IMR-90 (cell line): ENCODE measurements at regions not wholly inside any gene's neighbourhood (a gene's known extent, or its start where the extent isn't known, plus 50 kb on each side); places are given as distances from the start of the nearest gene placed in this dataset.

Experiments
- ATAC-seq: fragments of 200-7000 bp; cut with Tn5 transposase; 2 replicates; pipeline ENCODE4 v1.9.1; 2020; ENCODE audit warnings: low read depth, mild to moderate bottlenecking, moderate library complexity
- BruUV-seq: library from RNA; stranded (reverse); fragments of 400-500 nt; replicated peaks from 2 replicates; lab custom pipeline; 2021; lab: Mats Ljungman, UMichigan
- CTCF ChIA-PET: fragments of 300-600 bp; formaldehyde crosslinking; extraction: SDS; loops from one replicate; lab custom pipeline; 2021; ENCODE audit warnings: antibody characterized with exemption; lab: Yijun Ruan, JAX
- POLR2A ChIA-PET: fragments of 300-600 bp; sonication (Branson Sonifier 250); formaldehyde crosslinking; loops from one replicate; lab custom pipeline; 2022; ENCODE audit warnings: antibody characterized with exemption; ENCODE audit not compliant: unreplicated experiment; lab: Charles Lee
- DNase-seq: peaks from one replicate; pipeline ENCODE4 v3.0.0; 2013
- H2AFZ ChIP-seq: replicated peaks from 2 replicates; pipeline ENCODE3; 2013; ENCODE audit warnings: low read length, mild to moderate bottlenecking; ENCODE audit not compliant: poor library complexity
- H2AK5ac ChIP-seq: 2 replicates; pipeline ENCODE4 v1.6.1; 2013; ENCODE audit warnings: low read depth, low read length, inconsistent platforms
- H2AK9ac ChIP-seq: replicated peaks from 2 replicates; pipeline ENCODE3; 2013; ENCODE audit warnings: mild to moderate bottlenecking, low read depth, low read length, moderate library complexity; ENCODE audit not compliant: poor library complexity
- H2BK120ac ChIP-seq: 2 replicates; pipeline ENCODE4 v1.6.1; 2013; ENCODE audit warnings: low read depth, low read length, inconsistent platforms
- H2BK15ac ChIP-seq: 3 replicates; pipeline ENCODE4 v1.6.1; 2013; ENCODE audit warnings: low read depth, low read length, inconsistent platforms
- H2BK20ac ChIP-seq: 2 replicates; pipeline ENCODE4 v1.6.1; 2013; ENCODE audit warnings: low read depth, mild to moderate bottlenecking, inconsistent platforms, low read length, moderate library complexity
- H2BK5ac ChIP-seq: 2 replicates; pipeline ENCODE4 v1.6.1; 2013; ENCODE audit warnings: mild to moderate bottlenecking, low read depth, low read length, inconsistent platforms; ENCODE audit not compliant: poor library complexity, severe bottlenecking
- H3K14ac ChIP-seq: replicated peaks from 2 replicates; pipeline ENCODE4 v1.6.1; 2013; ENCODE audit warnings: low read depth, low read length, inconsistent platforms
- H3K18ac ChIP-seq: 2 replicates; pipeline ENCODE4 v1.6.1; 2013; ENCODE audit warnings: low read depth, low read length, control low read depth
- H3K23ac ChIP-seq: 2 replicates; pipeline ENCODE4 v1.6.1; 2013; ENCODE audit warnings: low read depth, low read length, inconsistent platforms
- H3K27ac ChIP-seq: 2 replicates; pipeline ENCODE4 v1.5.1; 2013; ENCODE audit warnings: mild to moderate bottlenecking, control low read depth, low read length; ENCODE audit not compliant: insufficient read depth
- H3K27me3 ChIP-seq: 2 replicates; pipeline ENCODE4 v1.6.1; 2013; ENCODE audit warnings: low read length; ENCODE audit not compliant: control insufficient read depth, insufficient read depth
- H3K36me3 ChIP-seq: 2 replicates; pipeline ENCODE4 v1.6.1; 2013; ENCODE audit warnings: low read length, mixed read lengths; ENCODE audit not compliant: control insufficient read depth, insufficient read depth
- H3K4ac ChIP-seq: 2 replicates; pipeline ENCODE4 v1.6.1; 2013; ENCODE audit warnings: low read depth, low read length, inconsistent platforms
- H3K4me1 ChIP-seq: 2 replicates; pipeline ENCODE4 v1.6.1; 2013; ENCODE audit warnings: low read length, mixed read lengths; ENCODE audit not compliant: control insufficient read depth, insufficient read depth
- H3K4me2 ChIP-seq: 2 replicates; pipeline ENCODE4 v1.6.1; 2013; ENCODE audit warnings: low read depth, mild to moderate bottlenecking, control low read depth, low read length, moderate library complexity
- H3K4me3 ChIP-seq: 2 replicates; pipeline ENCODE4 v1.5.1; 2013; ENCODE audit warnings: low read depth, mild to moderate bottlenecking, control low read depth, low read length, moderate library complexity; ENCODE audit not compliant: insufficient read depth
- H3K56ac ChIP-seq: 2 replicates; pipeline ENCODE4 v1.6.1; 2013; ENCODE audit warnings: low read length, inconsistent platforms; ENCODE audit not compliant: insufficient read depth; ENCODE audit errors: extremely low read depth
- H3K79me1 ChIP-seq, 2 experiments: 2 replicates each; pipeline ENCODE4 v1.6.1; 2013; ENCODE audit warnings: low read length in 2 of 2, inconsistent platforms in 1 of 2, low read depth in 1 of 2
- H3K9ac ChIP-seq: 2 replicates; pipeline ENCODE4 v1.6.1; 2013; ENCODE audit warnings: low read depth, low read length, control low read depth
- H3K9me1 ChIP-seq: 2 replicates; pipeline ENCODE4 v1.6.1; 2013; ENCODE audit warnings: low read length, inconsistent platforms; ENCODE audit not compliant: insufficient read depth
- H3K9me3 ChIP-seq: 2 replicates; pipeline ENCODE4 v1.6.1; 2013; ENCODE audit warnings: low read length; ENCODE audit not compliant: control insufficient read depth, insufficient read depth
- H4K20me1 ChIP-seq: 2 replicates; pipeline ENCODE4 v1.6.1; 2013; ENCODE audit warnings: low read length, inconsistent platforms; ENCODE audit not compliant: insufficient read depth
- H4K5ac ChIP-seq: 2 replicates; pipeline ENCODE4 v1.6.1; 2013; ENCODE audit warnings: mild to moderate bottlenecking, low read depth, low read length, control low read depth
- H4K8ac ChIP-seq, 2 experiments: 2 replicates each; pipeline ENCODE4 v1.6.1; 2013; ENCODE audit warnings: low read depth in 2 of 2, low read length in 2 of 2, control low read depth in 1 of 2, inconsistent platforms in 1 of 2
- H4K91ac ChIP-seq: 2 replicates; pipeline ENCODE4 v1.6.1; 2013; ENCODE audit warnings: low read depth, low read length, inconsistent platforms; ENCODE audit not compliant: insufficient read depth
- BHLHE40 ChIP-seq: fragments of 150-350 bp; IDR thresholded peaks from 2 replicates; pipeline ENCODE4 v1.6.1; 2016; ENCODE audit warnings: mild to moderate bottlenecking, low read depth, low read length
- CEBPB ChIP-seq: IDR thresholded peaks from 2 replicates; pipeline ENCODE4 v1.6.1; 2012; ENCODE audit warnings: low read depth, low read length, improper control_type of control experiment
- CHD1 ChIP-seq: IDR thresholded peaks from 2 replicates; pipeline ENCODE4 v1.6.1; 2012; ENCODE audit warnings: low read depth, low read length, improper control_type of control experiment
- CTCF ChIP-seq: conservative IDR thresholded peaks from 2 replicates; pipeline ENCODE4 v1.5.1; 2012; ENCODE audit warnings: mild to moderate bottlenecking, low read depth, low read length, improper control_type of control experiment
- ELK1 ChIP-seq: fragments of 150-350 bp; IDR thresholded peaks from 2 replicates; pipeline ENCODE4 v1.6.1; 2016; ENCODE audit warnings: low read depth, mild to moderate bottlenecking, low read length, moderate library complexity, borderline replicate concordance
- FOS ChIP-seq: fragments of 150-350 bp; IDR thresholded peaks from 2 replicates; pipeline ENCODE4 v1.6.1; 2016; ENCODE audit warnings: low read depth, low read length
- MAFK ChIP-seq: IDR thresholded peaks from 2 replicates; pipeline ENCODE4 v1.6.1; 2012; ENCODE audit warnings: low read depth, low read length, improper control_type of control experiment
- MAZ ChIP-seq: IDR thresholded peaks from 2 replicates; pipeline ENCODE4 v1.6.1; 2012; ENCODE audit warnings: low read depth, mild to moderate bottlenecking, low read length, improper control_type of control experiment, moderate library complexity, borderline replicate concordance
- MXI1 ChIP-seq: IDR thresholded peaks from 2 replicates; pipeline ENCODE4 v1.6.1; 2012; ENCODE audit warnings: low read depth, mild to moderate bottlenecking, low read length, moderate library complexity, borderline replicate concordance
- NFE2L2 ChIP-seq: fragments of 150-350 bp; IDR thresholded peaks from 2 replicates; pipeline ENCODE4 v1.6.1; 2016; ENCODE audit warnings: low read depth, mild to moderate bottlenecking, low read length
- POLR2A ChIP-seq: IDR thresholded peaks from 2 replicates; pipeline ENCODE4 v1.6.1; 2012; ENCODE audit warnings: mild to moderate bottlenecking, low read depth, low read length
- RCOR1 ChIP-seq: IDR thresholded peaks from 2 replicates; pipeline ENCODE4 v1.6.1; 2012; ENCODE audit warnings: mild to moderate bottlenecking, low read length, improper control_type of control experiment; ENCODE audit not compliant: insufficient replicate concordance
- RFX5 ChIP-seq: IDR thresholded peaks from 2 replicates; pipeline ENCODE4 v1.8.0; 2012; ENCODE audit warnings: low read depth, mild to moderate bottlenecking, low read length, moderate library complexity
- SMC3 ChIP-seq: fragments of 150-350 bp; IDR thresholded peaks from 2 replicates; pipeline ENCODE4 v1.6.1; 2016; ENCODE audit warnings: low read depth, mild to moderate bottlenecking, antibody characterized with exemption, low read length, moderate library complexity
- USF2 ChIP-seq: fragments of 150-350 bp; IDR thresholded peaks from 2 replicates; pipeline ENCODE4 v1.6.1; 2017; ENCODE audit warnings: mild to moderate bottlenecking, antibody characterized with exemption, low read length, low read depth
- WGBS, 2 experiments: methylation state at CpG; one replicate each; pipeline versions ENCODE4 v1.1.5 to v1.1.7; 2013; ENCODE audit warnings: missing lambda C conversion rate in 2 of 2; ENCODE audit not compliant: insufficient read length in 1 of 2; ENCODE audit errors: extremely low coverage in 2 of 2; 5-methylcytosine and 5-hydroxymethylcytosine counted together
- dilution Hi-C: fragments of 300-500 bp; cut with HindIII; formaldehyde crosslinking; loops from one replicate; pipeline ENCODE4 v1.14.3; 2018; ENCODE audit warnings: low sequenced_read_pairs; ENCODE audit not compliant: unreplicated experiment
- in situ Hi-C: fragments of 300-500 bp; cut with MboI; formaldehyde crosslinking; loops from 3 replicates; pipeline ENCODE4 v1.14.3; 2019; ENCODE audit warnings: low sequenced_read_pairs, inconsistent platforms, mixed read lengths
- intact Hi-C: fragments of 100-400 bp; cut with micrococcal nuclease; formaldehyde crosslinking; loops from 2 replicates; pipeline ENCODE4 v1.10.0; 2022

- H3K14ac ChIP-seq, result peak overlapping the region; percentile 88
- no peak for DNase-seq
- peak overlapping the region; percentile 99 for H4K91ac ChIP-seq
- no peaks in the 10 kb centered on the region for H3K36me3 ChIP-seq
- no peak overlapping the region for H3K4me3 ChIP-seq
- peak overlapping the region; percentile 40 for H3K27ac ChIP-seq
- H2BK5ac ChIP-seq, result peak overlapping the region; percentile 100
- peak overlapping the region; percentile 100 for H2BK20ac ChIP-seq
- H2BK15ac ChIP-seq, result peak overlapping the region; percentile 92
- no peak overlapping the region for H2AK9ac ChIP-seq
- H3K9me3 ChIP-seq, result no peaks in the 10 kb centered on the region
- no CpG with 5 or more reads among the region's 6 CpGs for WGBS, 2 experiments
- H3K4ac ChIP-seq, result peak overlapping the region; percentile 100
- H3K9me1 ChIP-seq, result peaks cover 26% of the 10 kb centered on the region
- peaks cover 3 to 17% of the 10 kb centered on the region in 2 experiments; a peak in 3 of 4 replicates for H3K79me1 ChIP-seq
- H2BK120ac ChIP-seq, result peak overlapping the region; percentile 100
- peak overlapping the region; percentile 96 for H3K56ac ChIP-seq
- H3K18ac ChIP-seq, result peak overlapping the region; percentile 97
- dilution Hi-C loops (no loop called here), intact Hi-C loops (loop anchor here (5.0 to 10.0 kb wide), 9 partner anchors 101 to 879 kb away; no protein-coding TSS in a partner anchor), in situ Hi-C loops (loop anchor here (5.0 to 10.0 kb wide), 4 partner anchors 214 to 559 kb away; no protein-coding TSS in a partner anchor)
- ChIA-PET CTCF (interaction anchor here (1.1 to 1.3 kb wide), 2 partner anchors 102 to 211 kb away, joined by 3 read pairs; no protein-coding TSS in a partner anchor), POLR2A (interaction anchor here (1.6 kb wide), 1 partner anchor 319 kb away, joined by 8 read pairs; no protein-coding TSS in a partner anchor)
- H3K9ac ChIP-seq, result no peak overlapping the region
- peaks cover 41% of the 10 kb centered on the region for H3K4me1 ChIP-seq
- BruUV-seq, result no TSS peak
- H4K8ac ChIP-seq, result peak overlapping the region; percentile 88 to 98
- no peak overlapping the region for H2AFZ ChIP-seq
- H4K20me1 ChIP-seq, result no peaks in the 10 kb centered on the region
- no peak for ATAC-seq
- no peak overlapping the region for H3K4me2 ChIP-seq
- H2AK5ac ChIP-seq, result peak overlapping the region; percentile 85
- H4K5ac ChIP-seq, result peak overlapping the region; percentile 87
- H3K23ac ChIP-seq, result peak overlapping the region; percentile 84
- H3K27me3 ChIP-seq, result no peaks in the 10 kb centered on the region
- TF ChIP-seq MAFK (no peak), RFX5 (no peak), SMC3 (no peak), MAZ (no peak), RCOR1 (no peak), FOS (no peak), CHD1 (no peak), USF2 (no peak), CTCF (no peak), ELK1 (no peak), NFE2L2 (no peak), CEBPB (no peak), POLR2A (no peak), BHLHE40 (no peak), MXI1 (no peak)
These were observed 238.0 kb upstream of the LRTM1 start for GRCh38 chr3:55165704-55166405.
